Esophagus muscularis mucosa (tissue), 4 donors: ENCODE measurements at regions not wholly inside any gene's neighbourhood (a gene's known extent, or its start where the extent isn't known, plus 50 kb on each side); places are given as distances from the start of the nearest gene placed in this dataset.

Experiments used
- DNase-seq: peaks from one replicate; pipeline ENCODE4 v3.0.0-alpha.2; 2017; ENCODE audit errors: extremely low spot score
- H3K27ac ChIP-seq, 4 donors: fragments of 200-600 bp; sonication (generic); replicated peaks in 1 of 4; 1 replicate in 3 of 4; 2 replicates in 1 of 4; pipeline ENCODE4 v1.5.1; 2016 to 2019; ENCODE audit warnings: mild to moderate bottlenecking in 1 of 4
- H3K27me3 ChIP-seq, 4 donors: fragments of 200-600 bp; sonication (generic); one replicate each; pipeline versions ENCODE4 v1.5.1 to v1.6.0; 2016 to 2019
- H3K36me3 ChIP-seq, 4 donors: fragments of 200-600 bp; sonication (generic); one replicate each; pipeline ENCODE4 v1.5.1; 2016 to 2019
- H3K4me1 ChIP-seq, 4 donors: fragments of 200-600 bp; sonication (generic); one replicate each; pipeline ENCODE4 v1.5.1; 2016 to 2019
- H3K4me3 ChIP-seq, 4 donors: fragments of 200-600 bp; sonication (generic); 1 replicate in 2 of 4; 2 replicates in 2 of 4; pipeline ENCODE4 v1.5.1; 2016 to 2019; ENCODE audit warnings: mild to moderate bottlenecking in 4 of 4, moderate library complexity in 1 of 4
- H3K9me3 ChIP-seq, 4 donors: fragments of 200-600 bp; sonication (generic); 1 replicate in 3 of 4; 2 replicates in 1 of 4; pipeline ENCODE4 v1.5.1; 2016 to 2019
- EP300 ChIP-seq: sonication (generic); formaldehyde crosslinking; IDR thresholded peaks from one replicate; pipeline ENCODE4 v1.6.1; 2017; ENCODE audit warnings: antibody characterized with exemption
- POLR2A ChIP-seq: fragments of 450-650 bp; IDR thresholded peaks from one replicate; pipeline ENCODE4 v1.6.1; 2017; ENCODE audit warnings: antibody characterized with exemption, moderate library complexity, mild to moderate bottlenecking, low read depth
- POLR2AphosphoS5 ChIP-seq, 2 donors: sonication (generic); formaldehyde crosslinking; IDR thresholded peaks; one replicate each; pipeline ENCODE4 v1.6.1; 2017; ENCODE audit warnings: antibody characterized with exemption in 2 of 2
- WGBS: methylation state at CpG from one replicate; pipeline ENCODE4 v1.1.5; 2018; 5-methylcytosine and 5-hydroxymethylcytosine counted together
- intact Hi-C: fragments of 100-400 bp; cut with DNase I; formaldehyde crosslinking; loops from one replicate; pipeline ENCODE4 v1.15.1; 2023
- TF ChIP-seq, protein P1 (sequence below), 3 experiments: fragments of 200-600 bp in 2 of 3; fragments of 450-650 bp in 1 of 3; sonication (generic) in 2 of 3; IDR thresholded peaks; one replicate each; pipeline ENCODE4 v1.5.1; 2017 to 2019; ENCODE audit warnings: antibody characterized with exemption in 3 of 3, mild to moderate bottlenecking in 2 of 3, moderate library complexity in 1 of 3

DNA sequence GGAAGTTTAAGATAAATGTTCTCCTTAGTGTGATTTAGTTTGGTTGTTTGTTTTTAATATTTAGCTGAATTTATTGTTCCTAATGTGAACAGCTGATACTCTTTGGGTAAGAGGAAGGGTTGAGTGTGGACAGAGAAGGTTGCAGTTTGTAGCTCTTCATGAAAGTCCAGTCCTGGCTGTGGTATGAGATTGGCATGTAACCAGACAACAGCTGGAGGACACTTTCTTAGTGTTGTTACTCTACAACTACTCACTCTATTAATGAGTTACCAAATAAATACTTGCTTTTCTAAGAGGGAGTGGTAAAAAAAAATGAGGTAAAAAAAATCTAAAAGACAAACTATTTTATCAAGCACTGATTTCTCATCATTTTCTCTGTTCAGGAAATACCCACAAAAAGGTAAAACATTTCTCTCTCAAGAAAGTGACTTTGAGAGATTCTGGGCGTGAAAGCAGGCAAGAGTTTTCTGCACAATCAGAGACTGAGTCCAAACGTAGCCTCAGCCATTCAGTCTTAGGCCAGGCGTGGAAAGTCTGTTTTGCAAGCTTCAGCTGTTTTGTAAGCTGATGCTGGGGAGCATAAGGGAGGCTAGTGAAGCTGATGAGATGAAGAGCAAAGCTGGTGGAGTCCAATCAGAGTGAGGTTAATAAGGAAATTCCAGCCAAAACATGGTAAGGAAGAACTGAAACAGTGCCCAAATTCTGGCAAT, 138.5 kb upstream of the ARPP21 start:
- Histone ChIP-seq H3K27ac (no peak overlapping the region), H3K9me3 (no peaks in the 10 kb centered on the region), H3K27me3 (no peaks in the 10 kb centered on the region), H3K4me3 (no peak overlapping the region), H3K4me1 (no peaks in the 10 kb centered on the region), H3K36me3 (no peaks in the 10 kb centered on the region)
- TF ChIP-seq, protein P1, sequence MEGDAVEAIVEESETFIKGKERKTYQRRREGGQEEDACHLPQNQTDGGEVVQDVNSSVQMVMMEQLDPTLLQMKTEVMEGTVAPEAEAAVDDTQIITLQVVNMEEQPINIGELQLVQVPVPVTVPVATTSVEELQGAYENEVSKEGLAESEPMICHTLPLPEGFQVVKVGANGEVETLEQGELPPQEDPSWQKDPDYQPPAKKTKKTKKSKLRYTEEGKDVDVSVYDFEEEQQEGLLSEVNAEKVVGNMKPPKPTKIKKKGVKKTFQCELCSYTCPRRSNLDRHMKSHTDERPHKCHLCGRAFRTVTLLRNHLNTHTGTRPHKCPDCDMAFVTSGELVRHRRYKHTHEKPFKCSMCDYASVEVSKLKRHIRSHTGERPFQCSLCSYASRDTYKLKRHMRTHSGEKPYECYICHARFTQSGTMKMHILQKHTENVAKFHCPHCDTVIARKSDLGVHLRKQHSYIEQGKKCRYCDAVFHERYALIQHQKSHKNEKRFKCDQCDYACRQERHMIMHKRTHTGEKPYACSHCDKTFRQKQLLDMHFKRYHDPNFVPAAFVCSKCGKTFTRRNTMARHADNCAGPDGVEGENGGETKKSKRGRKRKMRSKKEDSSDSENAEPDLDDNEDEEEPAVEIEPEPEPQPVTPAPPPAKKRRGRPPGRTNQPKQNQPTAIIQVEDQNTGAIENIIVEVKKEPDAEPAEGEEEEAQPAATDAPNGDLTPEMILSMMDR (IDR thresholded peaks at IDR 0.05) = no peak
- TF ChIP-seq POLR2AphosphoS5 (IDR thresholded peaks at IDR 0.05) = no peak
- intact Hi-C loops = no loop called here
- no peak for DNase-seq
- 67% methylated on average over 3 of the region's 3 CpGs for WGBS

DNA sequence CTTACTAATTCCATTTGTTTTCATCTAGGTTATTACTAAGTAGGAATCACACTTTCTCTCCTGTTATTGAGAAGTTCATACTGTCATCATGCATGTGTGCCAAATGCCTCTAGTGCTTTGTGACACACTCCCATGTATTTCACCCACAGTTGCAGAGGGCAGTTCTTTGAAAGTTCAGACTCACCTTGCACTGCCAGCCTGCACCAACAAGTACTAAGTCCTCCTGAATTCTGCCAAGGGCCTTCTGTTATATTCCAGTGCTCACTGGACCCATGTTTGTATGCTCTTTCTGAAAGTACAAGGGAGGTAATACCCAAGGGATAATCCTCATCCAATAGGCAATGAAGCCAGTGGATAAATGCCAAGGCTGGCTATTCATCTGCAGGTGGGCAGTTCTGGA, 136.6 kb upstream of the ARPP21 start:
- intact Hi-C loops = no loop called here
- no peaks in the 10 kb centered on the region for H3K36me3 ChIP-seq
- no peaks in the 10 kb centered on the region for H3K9me3 ChIP-seq
- no peaks in the 10 kb centered on the region for H3K4me1 ChIP-seq
- no peaks in the 10 kb centered on the region for H3K27me3 ChIP-seq
- no peak for DNase-seq
- H3K4me3 ChIP-seq = no peak overlapping the region
- TF ChIP-seq, protein P1 (IDR thresholded peaks at IDR 0.05) = no peak
- TF ChIP-seq EP300 (no peak), POLR2A (no peak), POLR2AphosphoS5 (IDR thresholded peaks at IDR 0.05) (no peak)
- no peak overlapping the region for H3K27ac ChIP-seq

DNA sequence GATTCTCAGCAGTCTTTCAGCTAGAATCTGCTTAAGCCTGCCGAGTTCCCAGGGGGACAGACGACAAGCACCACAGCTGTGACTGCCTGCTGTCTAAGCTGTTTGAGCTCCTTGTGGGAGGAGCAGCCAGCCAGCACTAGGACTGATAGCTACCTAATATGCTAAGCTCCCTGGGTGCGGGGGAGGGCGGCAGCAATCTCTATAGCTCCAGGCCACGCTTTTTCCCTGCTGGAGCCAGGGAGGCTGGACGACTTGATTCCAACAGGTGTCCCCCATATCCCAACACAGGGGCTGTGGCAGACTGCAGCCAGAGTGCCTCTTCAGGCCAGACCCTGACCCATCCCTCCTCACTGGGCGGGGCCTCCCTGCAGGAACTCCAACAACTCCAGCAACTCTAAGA, 134.1 kb upstream of the ARPP21 start:
- intact Hi-C loops = no loop called here
- Histone ChIP-seq H3K27me3 (no peaks in the 10 kb centered on the region), H3K36me3 (no peaks in the 10 kb centered on the region), H3K27ac (no peak overlapping the region), H3K4me3 (no peak overlapping the region), H3K9me3 (no peaks in the 10 kb centered on the region), H3K4me1 (no peaks in the 10 kb centered on the region)
- no peak for DNase-seq
- 30% methylated on average over 5 of the region's 7 CpGs for WGBS
- TF ChIP-seq EP300 (no peak), POLR2A (no peak), POLR2AphosphoS5 (IDR thresholded peaks at IDR 0.05) (no peak)
- TF ChIP-seq, protein P1 (IDR thresholded peaks at IDR 0.05) = no peak

DNA sequence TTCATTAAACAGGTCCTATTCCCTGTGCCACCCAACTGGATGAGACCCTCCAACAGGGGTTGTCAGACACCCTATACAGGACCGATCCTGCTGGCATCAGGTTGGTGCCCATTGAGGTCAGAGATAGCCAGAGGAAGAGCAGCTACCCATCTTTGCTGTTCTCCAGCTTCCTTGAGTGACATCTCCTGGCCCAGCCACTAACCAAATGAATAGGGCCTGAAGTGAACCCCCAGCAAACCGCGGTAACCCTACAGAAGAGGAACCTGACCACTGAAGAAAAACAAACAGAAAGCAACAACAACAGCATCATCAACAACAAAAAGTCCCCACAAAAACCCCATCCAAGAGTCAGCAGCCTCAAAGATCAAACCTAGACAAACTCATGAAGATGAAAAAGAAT, 133.6 kb upstream of the ARPP21 start:
- Histone ChIP-seq H3K4me3 (no peak overlapping the region), H3K9me3 (no peaks in the 10 kb centered on the region), H3K4me1 (no peaks in the 10 kb centered on the region), H3K27ac (no peak overlapping the region), H3K27me3 (no peaks in the 10 kb centered on the region), H3K36me3 (no peaks in the 10 kb centered on the region)
- WGBS = 100% methylated on average over 3 of the region's 3 CpGs
- intact Hi-C loops = no loop called here
- no peak for TF ChIP-seq POLR2A
- TF ChIP-seq, protein P1 (IDR thresholded peaks at IDR 0.05) = no peak
- TF ChIP-seq EP300 = no peak
- TF ChIP-seq POLR2AphosphoS5 (IDR thresholded peaks at IDR 0.05) = no peak
- no peak for DNase-seq

DNA sequence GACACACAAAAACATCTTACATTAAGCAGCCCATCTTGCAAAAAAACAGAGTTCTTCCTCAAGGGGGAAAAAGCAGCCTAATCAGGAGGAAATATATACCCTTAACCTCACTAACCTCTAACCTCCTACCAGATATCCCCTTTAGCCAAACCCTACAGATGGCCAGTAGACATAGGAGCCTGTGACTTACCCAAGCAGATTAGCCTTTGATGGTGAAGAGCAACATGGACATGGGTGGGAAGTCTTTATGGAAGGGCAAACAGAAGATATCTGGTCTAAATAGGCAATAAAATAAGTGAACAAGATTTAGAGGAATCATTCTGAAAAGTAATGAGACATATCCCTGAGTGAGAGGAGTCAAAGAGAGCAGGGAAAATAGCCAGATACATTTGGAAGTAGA, 119.4 kb upstream of the ARPP21 start:
- H3K9me3 ChIP-seq = no peaks in the 10 kb centered on the region
- TF ChIP-seq, protein P1 (IDR thresholded peaks at IDR 0.05) = no peak
- TF ChIP-seq EP300 = no peak
- TF ChIP-seq POLR2AphosphoS5 (IDR thresholded peaks at IDR 0.05) = no peak
- no peak for TF ChIP-seq POLR2A
- H3K27ac ChIP-seq = no peak overlapping the region
- DNase-seq = no peak
- H3K4me3 ChIP-seq = no peak overlapping the region
- H3K4me1 ChIP-seq = no peaks in the 10 kb centered on the region
- intact Hi-C loops = no loop called here
- no peaks in the 10 kb centered on the region for H3K27me3 ChIP-seq
- H3K36me3 ChIP-seq = no peaks in the 10 kb centered on the region
